Heart right ventricle (tissue), 16 donors: ENCODE measurements at regions not wholly inside any gene's neighbourhood (a gene's known extent, or its start where the extent isn't known, plus 50 kb on each side); places are given as distances from the start of the nearest gene placed in this dataset.

ENCODE experiments used
- ATAC-seq, 8 donors: fragments of 200-7000 bp; cut with Tn5 transposase; one replicate each; pipeline ENCODE4 v1.9.1; 2020; ENCODE audit warnings: mild to moderate bottlenecking in 8 of 8, moderate library complexity in 8 of 8, moderate number of reproducible peaks in 1 of 8
- DNase-seq, 2 donors: peaks; one replicate each; pipeline ENCODE4 v3.0.0-alpha.2; 2020
- H3K27ac ChIP-seq, 10 donors: fragments of 200-600 bp; sonication (generic) in 2 of 10; one replicate each; pipeline versions ENCODE4 v1.5.0 to v1.8.0; 2020 to 2022; ENCODE audit warnings: mild to moderate bottlenecking in 3 of 10
- H3K27me3 ChIP-seq, 7 donors: fragments of 200-600 bp; one replicate each; pipeline ENCODE4 v1.8.0; 2021 to 2022; ENCODE audit warnings: mild to moderate bottlenecking in 2 of 7
- H3K36me3 ChIP-seq, 9 donors: fragments of 200-600 bp; sonication (generic) in 1 of 9; one replicate each; pipeline versions ENCODE4 v1.5.0 to v1.8.0; 2020 to 2022; ENCODE audit warnings: mild to moderate bottlenecking in 2 of 9
- H3K4me1 ChIP-seq, 9 donors: fragments of 200-600 bp; sonication (generic) in 1 of 9; one replicate each; pipeline versions ENCODE4 v1.5.0 to v1.8.0; 2020 to 2022; ENCODE audit warnings: mild to moderate bottlenecking in 4 of 9
- H3K4me3 ChIP-seq, 10 donors: fragments of 200-600 bp; sonication (generic) in 2 of 10; one replicate each; pipeline versions ENCODE4 v1.5.0 to v1.8.0; 2020 to 2022; ENCODE audit warnings: mild to moderate bottlenecking in 7 of 10, moderate library complexity in 2 of 10
- H3K9me3 ChIP-seq, 11 donors: fragments of 200-600 bp in 10 of 11; sonication (generic) in 2 of 11; one replicate each; pipeline versions ENCODE4 v1.5.0 to v1.8.0; 2013 to 2022; ENCODE audit warnings: mild to moderate bottlenecking in 2 of 11, control low read depth in 1 of 11, moderate library complexity in 1 of 11
- CTCF ChIP-seq, 9 donors: fragments of 200-600 bp; sonication (generic) in 2 of 9; IDR thresholded peaks; one replicate each; pipeline versions ENCODE4 v1.5.0 to v1.8.0; 2021 to 2022; ENCODE audit warnings: antibody characterized with exemption in 9 of 9, mild to moderate bottlenecking in 5 of 9, moderate library complexity in 1 of 9
- WGBS, 2 donors: extraction: QIAGEN DNeasy Blood & Tissue Kit; methylation state at CpG; one replicate each; pipeline ENCODE4 v1.1.7; 2013; ENCODE audit warnings: inconsistent platforms in 1 of 2; 5-methylcytosine and 5-hydroxymethylcytosine counted together
- intact Hi-C, 10 donors: fragments of 100-400 bp; cut with DNase I; formaldehyde crosslinking; loops; one replicate each; pipeline versions ENCODE4 v1.11.1 to v1.14.2; 2022
- donor health status: Arrhythmogenic right ventricular cardiomyopathy.
- donor health status: ischemic (EF 13 %, LVEDD 7.1; RV severe dilation, severe dysfunction).
- donor health status: healthy with polysubstance abuse.
- donor health status: DM: no; HTN: yes; CAD: no.
- donor health status: DM: no; HTN: no; CAD: no.
- donor health status: ischemic (EF 25% LVEDD 6.9; RV normal size, moderate dysfunction).
- donor health status: ischemic (EF 25% LVEDD 5.7; RV mildly dilated, moderate dysfunction).
- donor health status: healthy.
- donor health status: DM: yes; HTN: yes; CAD: no.
- donor health status: Ischemic cardiomyopathy.
- donor health status: ischemic (EF 35%, LVEDD 5.7; RV mildly dilated, moderate dysfunction).
- donor health status: nonischemic (EF 11% LVEDD 7.7; RV severe dilation, severe dysfunction).
- donor health status: DM: yes; HTN: yes; CAD: no.
- donor health status: PGD.
- donor health status: ischemic (EF 29% LVEDD 5.4; RV normal size, mild dysfunction).
- donor health status: nonischemic (EF 23%, LVEDD 6.1; RV moderate dilation, normal function).

GRCh38 chr15:66848686-66849392 lies 146.8 kb downstream of the SMAD6 start:
- Histone ChIP-seq H3K9me3 (no peaks in the 10 kb centered on the region), H3K36me3 (peaks cover 0 to 8% (median 0%) of the 10 kb centered on the region in 9 donors), H3K27ac (peak overlapping the region in 7 of 10 donors; percentile 70 to 92 (median 80)), H3K4me3 (no peak overlapping the region), H3K4me1 (peaks cover 15 to 53% (median 38%) of the 10 kb centered on the region in 9 donors), H3K27me3 (no peaks in the 10 kb centered on the region)
- intact Hi-C loops = loop anchor here in 4 of 10 donors (5.0 kb wide), 3 partner anchors 62 to 232 kb away; no protein-coding TSS in a partner anchor
- no peak for ATAC-seq
- 83 to 93% methylated on average over 9 of the region's 9 CpGs for WGBS, 2 donors
- no peak for TF ChIP-seq CTCF (IDR thresholded peaks at IDR 0.05)
- DNase-seq = no peak

GRCh38 chr15:66849393-66849745 lies 147.3 kb downstream of the SMAD6 start:
- DNase-seq (no peak), ATAC-seq (no peak)
- Histone ChIP-seq H3K9me3 (no peaks in the 10 kb centered on the region), H3K27ac (peak overlapping the region; percentile 47 to 92 (median 78)), H3K27me3 (no peaks in the 10 kb centered on the region), H3K36me3 (peaks cover 0 to 3% (median 0%) of the 10 kb centered on the region in 9 donors), H3K4me3 (no peak overlapping the region), H3K4me1 (peaks cover 15 to 47% (median 33%) of the 10 kb centered on the region in 9 donors)
- 95 to 96% methylated on average over 3 of the region's 3 CpGs for WGBS, 2 donors
- intact Hi-C loops = loop anchor here in 4 of 10 donors (5.0 kb wide), 3 partner anchors 62 to 232 kb away; no protein-coding TSS in a partner anchor
- TF ChIP-seq CTCF (IDR thresholded peaks at IDR 0.05) = no peak

- intact Hi-C loops = loop anchor here (2.0 to 5.0 kb wide), 13 partner anchors 57 to 247 kb away; partner anchors contain the start of gene SMAD6 (in 2 of the 10)
- no peak for TF ChIP-seq CTCF (IDR thresholded peaks at IDR 0.05)
- Histone ChIP-seq H3K27me3 (no peaks in the 10 kb centered on the region), H3K36me3 (peaks cover 0 to 3% (median 0%) of the 10 kb centered on the region in 9 donors), H3K27ac (peak overlapping the region; percentile 47 to 92 (median 78)), H3K9me3 (no peaks in the 10 kb centered on the region), H3K4me1 (peaks cover 15 to 46% (median 33%) of the 10 kb centered on the region in 9 donors), H3K4me3 (no peak overlapping the region)
- WGBS, 2 donors = 33 to 54% methylated on average over 4 of the region's 4 CpGs
- ATAC-seq (no peak), DNase-seq (no peak)
Observed at GRCh38 chr15:66849746-66850077, 147.7 kb downstream of the SMAD6 start.

- WGBS, 2 donors = 36 to 52% methylated on average over 25 of the region's 25 CpGs
Observed at GRCh38 chr15:66850078-66850991, 148.3 kb downstream of the SMAD6 start.

More at GRCh38 chr15:66850078-66850991, 148.3 kb downstream of the SMAD6 start:
- H3K27me3 ChIP-seq = no peaks in the 10 kb centered on the region
- H3K36me3 ChIP-seq = peaks cover 0 to 3% (median 0%) of the 10 kb centered on the region in 9 donors
- peak; percentile 24 to 73 (median 64) for ATAC-seq
- intact Hi-C loops = loop anchor here (2.0 to 5.0 kb wide), 12 partner anchors 58 to 248 kb away; partner anchors contain the start of gene SMAD6 (in 2 of the 10)
- peak overlapping the region; percentile 47 to 92 (median 78) for H3K27ac ChIP-seq
- TF ChIP-seq CTCF (IDR thresholded peaks at IDR 0.05) = no peak
- no peak overlapping the region for H3K4me3 ChIP-seq
- H3K9me3 ChIP-seq = no peaks in the 10 kb centered on the region
- DNase-seq = peak; percentile 41 to 56
- H3K4me1 ChIP-seq = peaks cover 15 to 45% (median 33%) of the 10 kb centered on the region in 9 donors
